MM.1S (cell line): ENCODE measurements at regions not wholly inside any gene's neighbourhood (a gene's known extent, or its start where the extent isn't known, plus 50 kb on each side); places are given as distances from the start of the nearest gene placed in this dataset.

Experiments used
- CTCF ChIP-seq: fragments of 300-600 bp; sonication (generic); IDR thresholded peaks from 2 replicates; pipeline ENCODE4 v1.5.1; 2016; ENCODE audit warnings: antibody characterized with exemption, low read length, mixed read lengths
- EZH2 ChIP-seq: fragments of 300-600 bp; sonication (generic); optimal IDR thresholded peaks from 2 replicates; pipeline ENCODE3; 2017; ENCODE audit warnings: low read depth, mild to moderate bottlenecking, antibody characterized with exemption, low read length, mixed read lengths

GRCh38 chr6:41443616-41444525, 102.3 kb upstream of the FOXP4 start:
- no peak for TF ChIP-seq CTCF
- TF ChIP-seq EZH2 = no peak
